ENCODE measurements at regions not wholly inside any gene's neighbourhood (a gene's known extent, or its start where the extent isn't known, plus 50 kb on each side); places are given as distances from the start of the nearest gene placed in this dataset.

- no peaks in the 10 kb centered on the region for H3K36me3 Mint-ChIP-seq (ENCODE audit: insufficient read depth)
- H3K27me3 Mint-ChIP-seq (ENCODE audit: low read depth) = no peaks in the 10 kb centered on the region
- H3K9me3 Mint-ChIP-seq = no peaks in the 10 kb centered on the region
- H3K4me1 Mint-ChIP-seq (ENCODE audit: low read depth) = peaks cover 46% of the 10 kb centered on the region
- peak overlapping the region; percentile 59 for H3K4me3 Mint-ChIP-seq
- ATAC-seq (peak in 1 of 2 donors; percentile 24), DNase-seq (no peak)
These were observed 63.5 kb downstream of the ENC1 start for GRCh38 chr5:74576941-74577456.

DNA sequence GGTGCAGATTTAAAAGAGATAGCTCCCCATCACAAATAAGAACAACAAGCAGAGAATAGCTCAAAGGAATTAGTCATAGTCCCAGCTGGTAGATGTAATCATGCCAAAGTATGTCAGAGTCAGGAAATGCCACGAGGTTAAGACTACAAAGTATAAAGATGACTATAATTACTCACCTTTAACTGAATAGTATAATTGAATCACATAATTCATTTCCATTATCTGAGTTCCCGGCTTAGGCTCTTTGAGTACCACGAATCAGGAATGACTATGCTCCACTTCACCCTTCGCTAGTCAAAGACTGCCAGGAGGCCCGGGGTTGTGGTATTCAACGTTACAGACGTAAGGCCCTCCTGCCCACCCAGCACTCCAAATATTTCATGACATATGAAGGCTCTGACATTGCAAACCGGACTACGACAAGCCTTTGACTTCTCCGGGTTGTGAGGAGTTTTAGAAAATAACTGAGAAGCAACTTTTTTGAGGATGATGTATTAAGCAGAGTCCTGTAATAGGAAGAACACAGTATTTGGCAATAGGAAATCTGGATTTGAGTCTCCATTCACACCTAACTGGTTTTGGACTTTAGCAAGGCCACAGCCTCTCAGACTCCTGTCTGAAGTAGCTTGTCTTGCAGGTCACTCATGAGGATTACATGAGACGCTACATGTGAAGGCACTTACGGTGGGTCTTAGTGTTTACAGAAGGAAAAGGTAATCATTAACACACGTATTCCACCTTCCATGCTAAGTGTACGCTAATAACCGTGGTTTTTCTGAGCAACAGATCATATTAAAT is 64.6 kb downstream of the ENC1 start:
- Mint-ChIP-seq H3K36me3 (ENCODE audit: insufficient read depth) (no peaks in the 10 kb centered on the region), H3K4me3 (peak overlapping the region; percentile 20), H3K27me3 (ENCODE audit: low read depth) (no peaks in the 10 kb centered on the region), H3K9me3 (peaks cover 1% of the 10 kb centered on the region), H3K4me1 (ENCODE audit: low read depth) (peaks cover 44% of the 10 kb centered on the region)
- DNase-seq (no peak), ATAC-seq (peak; percentile 64 to 65)

DNA sequence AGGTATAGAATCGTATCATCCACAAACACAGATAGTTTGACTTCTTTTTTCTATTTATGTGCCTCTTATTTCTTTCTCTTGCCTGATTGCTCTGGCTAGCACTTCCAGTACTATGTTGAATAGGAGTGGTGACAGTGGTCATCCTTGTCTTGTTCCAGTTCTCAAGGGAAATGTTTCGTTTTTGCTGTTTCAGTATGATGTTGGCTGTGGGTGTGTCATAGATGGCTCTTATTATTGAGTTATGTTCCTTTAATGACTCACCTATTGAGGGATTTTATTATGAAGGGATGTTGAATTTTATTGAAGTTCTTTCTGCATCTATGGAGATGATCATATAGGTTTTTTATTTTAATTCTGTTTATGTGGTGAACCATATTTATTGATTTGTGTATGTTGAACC is 70.3 kb downstream of the ENC1 start:
- ATAC-seq = peak; percentile 43 to 50
- no peak overlapping the region for H3K4me3 Mint-ChIP-seq
- H3K27me3 Mint-ChIP-seq (ENCODE audit: low read depth) = no peaks in the 10 kb centered on the region
- H3K9me3 Mint-ChIP-seq = peaks cover 12% of the 10 kb centered on the region
- H3K4me1 Mint-ChIP-seq (ENCODE audit: low read depth) = peaks cover 5% of the 10 kb centered on the region
- no peaks in the 10 kb centered on the region for H3K36me3 Mint-ChIP-seq (ENCODE audit: insufficient read depth)
- no peak for DNase-seq

DNA sequence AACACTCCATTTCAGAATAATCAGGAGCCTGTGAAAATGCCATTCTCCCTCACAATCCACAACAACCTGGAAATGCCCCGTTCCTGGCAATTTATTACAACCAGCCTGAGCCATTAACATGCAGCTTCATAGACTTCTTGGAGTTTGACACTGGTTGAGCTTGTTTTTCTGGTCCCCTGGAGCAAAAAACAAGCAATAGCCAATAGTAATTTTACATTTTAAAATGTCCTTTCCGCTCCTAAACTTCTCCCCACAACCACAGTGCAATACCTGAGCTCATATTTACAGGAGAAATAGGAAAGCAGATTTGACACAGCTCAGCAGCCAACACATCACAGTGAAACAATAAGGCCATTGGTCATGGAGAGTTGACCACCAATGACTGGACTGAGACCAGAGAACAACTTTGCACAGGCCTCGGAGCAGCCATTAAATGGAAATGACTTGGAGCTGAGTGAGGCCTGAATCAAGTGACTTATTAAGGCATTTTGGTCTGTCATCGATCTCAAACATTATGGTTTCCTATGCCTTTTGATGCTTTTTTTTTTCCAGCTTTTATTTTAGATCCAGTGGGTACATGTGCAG is 73.0 kb downstream of the ENC1 start:
- DNase-seq (no peak), ATAC-seq (no peak)
- no peaks in the 10 kb centered on the region for H3K36me3 Mint-ChIP-seq (ENCODE audit: insufficient read depth)

GRCh38 chr5:74562122-74562521 is 78.4 kb downstream of the ENC1 start:
- H3K4me3 Mint-ChIP-seq = no peak overlapping the region
- no peaks in the 10 kb centered on the region for H3K4me1 Mint-ChIP-seq (ENCODE audit: low read depth)
- no peaks in the 10 kb centered on the region for H3K9me3 Mint-ChIP-seq
- DNase-seq (no peak), ATAC-seq (no peak)
- H3K36me3 Mint-ChIP-seq (ENCODE audit: insufficient read depth) = no peaks in the 10 kb centered on the region
- H3K27me3 Mint-ChIP-seq (ENCODE audit: low read depth) = peaks cover 3% of the 10 kb centered on the region

More for the DNA sequence above, 73.0 kb downstream of the ENC1 start:
- H3K4me3 Mint-ChIP-seq = no peak overlapping the region
- H3K4me1 Mint-ChIP-seq (ENCODE audit: low read depth) = peaks cover 2% of the 10 kb centered on the region
- peaks cover 12% of the 10 kb centered on the region for H3K9me3 Mint-ChIP-seq
- no peaks in the 10 kb centered on the region for H3K27me3 Mint-ChIP-seq (ENCODE audit: low read depth)

DNA sequence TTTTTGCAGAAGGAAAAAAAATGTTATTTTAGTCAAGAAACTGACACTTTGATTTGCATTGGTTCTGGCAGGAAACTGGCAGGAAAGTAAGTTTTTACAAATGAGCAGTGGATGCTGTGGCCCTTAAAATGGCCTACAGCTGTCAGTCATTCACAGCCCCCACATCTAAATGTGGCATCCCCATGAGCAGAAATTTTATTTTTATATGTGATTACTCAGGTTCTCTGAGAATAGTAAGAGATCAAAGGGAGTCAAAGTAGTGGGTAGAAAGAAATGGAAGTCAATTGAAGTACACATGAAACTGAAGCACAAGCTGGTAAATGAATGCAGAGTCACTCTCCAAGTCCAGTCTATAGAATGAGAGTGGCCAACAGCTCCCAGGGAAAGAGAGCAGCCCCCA is 80.3 kb downstream of the ENC1 start:
- DNase-seq (no peak), ATAC-seq (no peak)
- peaks cover 3% of the 10 kb centered on the region for H3K27me3 Mint-ChIP-seq (ENCODE audit: low read depth)
- no peaks in the 10 kb centered on the region for H3K4me1 Mint-ChIP-seq (ENCODE audit: low read depth)
- no peaks in the 10 kb centered on the region for H3K9me3 Mint-ChIP-seq
- no peak overlapping the region for H3K4me3 Mint-ChIP-seq
- no peaks in the 10 kb centered on the region for H3K36me3 Mint-ChIP-seq (ENCODE audit: insufficient read depth)

DNA sequence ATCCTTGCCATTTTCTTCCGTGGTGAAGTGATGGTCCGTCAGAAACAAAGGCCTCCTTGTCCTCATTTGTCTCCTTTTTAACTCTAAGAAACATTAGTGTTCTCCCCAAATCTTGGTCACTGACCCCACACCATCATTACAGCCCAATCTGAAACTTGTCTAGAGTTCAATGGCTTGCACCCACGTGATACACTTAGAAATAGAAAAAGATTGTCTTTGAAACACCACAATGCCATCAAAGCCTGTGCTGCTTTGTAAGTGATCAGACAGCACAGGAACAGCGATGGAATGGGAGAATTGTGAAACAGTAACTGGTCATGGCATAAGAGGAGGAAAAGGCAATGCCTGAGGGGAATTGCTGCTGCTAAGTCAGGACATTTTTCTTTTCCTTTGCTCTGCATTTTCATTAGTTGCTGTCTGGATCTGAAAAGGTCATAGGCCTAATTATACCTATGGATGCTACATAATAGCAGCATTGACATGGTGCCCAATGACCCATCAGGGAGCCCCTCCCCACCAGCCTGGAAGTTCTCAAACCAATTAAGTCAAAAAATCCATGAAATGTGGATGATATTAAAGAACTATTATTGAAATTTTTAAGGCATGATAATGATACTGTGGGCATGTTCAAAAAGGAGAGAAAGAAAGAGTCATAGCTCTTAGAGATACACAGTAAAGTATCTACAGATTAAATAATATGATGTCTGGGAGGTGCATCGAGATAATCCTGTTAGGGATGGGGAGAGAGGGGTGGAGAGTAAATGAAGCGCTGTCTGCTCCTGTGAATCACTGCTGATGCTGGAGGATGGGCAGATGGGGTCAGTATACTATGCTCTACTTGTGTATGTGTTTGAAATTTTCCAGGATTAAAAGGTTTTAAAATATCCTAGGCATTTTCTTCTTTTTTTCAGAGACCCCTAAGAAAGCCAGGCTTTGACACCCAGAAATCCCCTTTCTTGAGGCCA is 83.6 kb downstream of the ENC1 start:
- Mint-ChIP-seq H3K36me3 (ENCODE audit: insufficient read depth) (no peaks in the 10 kb centered on the region), H3K9me3 (no peaks in the 10 kb centered on the region), H3K4me1 (ENCODE audit: low read depth) (no peaks in the 10 kb centered on the region), H3K27me3 (ENCODE audit: low read depth) (peaks cover 3% of the 10 kb centered on the region), H3K4me3 (no peak overlapping the region)
- DNase-seq (no peak), ATAC-seq (no peak)

DNA sequence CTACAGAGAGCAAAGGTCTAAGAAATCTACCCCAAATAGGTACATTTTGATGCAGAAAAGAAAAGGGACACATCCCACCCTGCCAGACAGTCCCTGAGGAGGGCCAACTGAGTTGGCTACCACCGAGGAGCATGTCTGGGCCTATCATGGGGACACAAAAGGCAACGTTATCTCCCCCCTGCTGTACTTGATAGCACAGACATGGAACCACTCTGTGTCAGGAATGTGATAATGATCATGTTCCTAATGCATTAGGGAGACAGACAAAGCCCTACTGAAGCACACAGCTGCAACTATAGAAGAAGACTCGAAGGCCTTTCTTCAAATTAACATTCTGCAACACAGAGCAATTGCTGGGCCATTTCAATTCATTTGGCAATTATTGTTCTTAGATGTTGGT is 84.5 kb downstream of the ENC1 start:
- Mint-ChIP-seq H3K27me3 (ENCODE audit: low read depth) (peaks cover 3% of the 10 kb centered on the region), H3K9me3 (no peaks in the 10 kb centered on the region), H3K36me3 (ENCODE audit: insufficient read depth) (no peaks in the 10 kb centered on the region), H3K4me3 (no peak overlapping the region), H3K4me1 (ENCODE audit: low read depth) (no peaks in the 10 kb centered on the region)
- ATAC-seq = no peak
- DNase-seq = no peak

DNA sequence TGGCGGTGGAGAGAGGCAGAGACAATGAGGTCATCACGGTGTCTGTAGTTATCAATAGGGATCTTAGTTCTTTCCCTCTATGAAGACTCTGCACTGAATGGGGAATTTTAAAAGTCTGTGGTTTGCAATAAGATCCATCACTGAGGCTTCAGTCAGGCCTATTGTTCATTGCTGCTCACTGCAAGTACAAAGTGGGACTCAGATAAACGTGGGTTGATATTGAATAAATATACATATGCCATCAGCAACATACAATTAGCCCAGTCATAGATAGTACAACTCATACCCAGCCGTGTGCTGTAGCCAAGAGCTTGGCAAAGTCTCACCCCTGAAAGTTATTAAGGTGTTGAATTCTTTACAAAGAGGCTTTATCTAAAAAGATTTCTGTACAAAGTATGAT is 88.4 kb downstream of the ENC1 start:
- ATAC-seq (no peak), DNase-seq (no peak)
- no peaks in the 10 kb centered on the region for H3K9me3 Mint-ChIP-seq
- H3K27me3 Mint-ChIP-seq (ENCODE audit: low read depth) = peaks cover 2% of the 10 kb centered on the region
- no peak overlapping the region for H3K4me3 Mint-ChIP-seq
- no peaks in the 10 kb centered on the region for H3K4me1 Mint-ChIP-seq (ENCODE audit: low read depth)
- no peaks in the 10 kb centered on the region for H3K36me3 Mint-ChIP-seq (ENCODE audit: insufficient read depth)

DNA sequence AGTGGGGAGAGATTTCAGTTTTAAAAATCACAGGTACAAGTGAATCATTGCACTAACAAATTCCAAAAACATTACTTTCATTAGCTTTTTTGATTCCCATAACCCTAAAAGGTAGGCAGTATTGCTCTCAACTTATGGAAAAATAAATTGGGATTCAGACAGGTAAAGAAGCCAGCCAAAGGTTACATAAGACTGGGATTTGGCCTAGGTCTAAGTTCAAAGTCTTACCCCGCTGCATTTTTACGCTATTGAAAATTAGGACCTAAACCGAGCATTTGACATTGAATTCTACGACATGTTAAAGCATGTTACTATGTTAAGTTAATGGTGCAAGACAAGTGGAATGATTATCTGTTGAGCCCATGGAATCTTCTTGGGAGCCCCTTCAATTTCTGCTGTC is 89.6 kb downstream of the ENC1 start:
- ATAC-seq = no peak
- Mint-ChIP-seq H3K27me3 (ENCODE audit: low read depth) (peaks cover 2% of the 10 kb centered on the region), H3K36me3 (ENCODE audit: insufficient read depth) (no peaks in the 10 kb centered on the region), H3K9me3 (no peaks in the 10 kb centered on the region), H3K4me3 (no peak overlapping the region), H3K4me1 (ENCODE audit: low read depth) (no peaks in the 10 kb centered on the region)
- no peak for DNase-seq

DNA sequence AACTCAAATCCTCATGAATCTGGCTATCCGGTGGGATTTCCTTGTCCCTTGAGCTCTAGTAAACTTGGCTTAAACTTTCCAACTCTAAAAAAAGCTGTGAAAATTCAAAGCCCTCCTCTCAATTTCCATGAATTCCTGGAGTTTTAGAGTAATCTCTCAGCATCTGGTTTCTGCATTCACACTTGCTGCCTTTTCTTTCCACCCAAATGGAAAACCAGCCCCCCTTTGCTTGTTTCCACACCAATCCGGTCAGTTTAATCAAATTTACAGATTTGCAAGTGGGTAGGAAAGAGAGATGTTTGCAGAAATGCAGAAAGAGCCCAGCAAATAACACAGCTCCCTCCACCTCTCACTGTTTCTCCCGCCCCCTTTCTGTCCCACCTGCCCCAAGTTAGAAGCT is 91.1 kb downstream of the ENC1 start:
- H3K4me1 Mint-ChIP-seq (ENCODE audit: low read depth) = no peaks in the 10 kb centered on the region
- peaks cover 2% of the 10 kb centered on the region for H3K27me3 Mint-ChIP-seq (ENCODE audit: low read depth)
- DNase-seq (no peak), ATAC-seq (no peak)
- no peaks in the 10 kb centered on the region for H3K9me3 Mint-ChIP-seq
- H3K4me3 Mint-ChIP-seq = no peak overlapping the region
- H3K36me3 Mint-ChIP-seq (ENCODE audit: insufficient read depth) = no peaks in the 10 kb centered on the region

DNA sequence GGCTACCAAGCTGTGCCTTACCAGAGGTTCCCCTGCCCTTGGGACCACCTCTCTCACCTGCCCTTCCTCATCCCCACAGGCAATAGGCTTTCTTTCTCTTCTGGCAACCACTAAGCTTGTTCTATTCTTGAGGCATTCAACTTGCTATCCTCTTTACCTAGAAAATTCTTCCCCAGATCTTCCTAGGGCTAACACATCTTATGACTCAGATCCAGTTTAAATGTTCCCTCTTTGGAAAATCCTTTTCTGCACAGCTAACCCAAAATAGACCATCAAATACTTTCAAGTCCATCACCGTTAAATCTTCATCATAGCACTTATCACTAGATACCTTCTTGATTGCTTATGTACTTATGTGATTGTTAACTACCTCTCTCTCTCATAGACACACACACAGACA is 93.7 kb downstream of the ENC1 start:
- H3K4me1 Mint-ChIP-seq (ENCODE audit: low read depth) = no peaks in the 10 kb centered on the region
- peaks cover 8% of the 10 kb centered on the region for H3K27me3 Mint-ChIP-seq (ENCODE audit: low read depth)
- ATAC-seq (no peak), DNase-seq (no peak)
- H3K36me3 Mint-ChIP-seq (ENCODE audit: insufficient read depth) = no peaks in the 10 kb centered on the region
- no peaks in the 10 kb centered on the region for H3K9me3 Mint-ChIP-seq
- no peak overlapping the region for H3K4me3 Mint-ChIP-seq

- Mint-ChIP-seq H3K9me3 (no peaks in the 10 kb centered on the region), H3K4me1 (ENCODE audit: low read depth) (no peaks in the 10 kb centered on the region), H3K4me3 (no peak overlapping the region), H3K36me3 (ENCODE audit: insufficient read depth) (no peaks in the 10 kb centered on the region), H3K27me3 (ENCODE audit: low read depth) (peaks cover 8% of the 10 kb centered on the region)
- DNase-seq = no peak
- no peak for ATAC-seq
These were observed 95.7 kb downstream of the ENC1 start for GRCh38 chr5:74544811-74545210.

- no peak for DNase-seq
- no peaks in the 10 kb centered on the region for H3K36me3 Mint-ChIP-seq (ENCODE audit: insufficient read depth)
- H3K4me1 Mint-ChIP-seq (ENCODE audit: low read depth) = no peaks in the 10 kb centered on the region
- no peaks in the 10 kb centered on the region for H3K9me3 Mint-ChIP-seq
- no peak for ATAC-seq
- peaks cover 9% of the 10 kb centered on the region for H3K27me3 Mint-ChIP-seq (ENCODE audit: low read depth)
- no peak overlapping the region for H3K4me3 Mint-ChIP-seq
These were observed 97.1 kb downstream of the ENC1 start for GRCh38 chr5:74543162-74543995.
